Nephron progenitor cell (in vitro differentiated cells): ENCODE measurements at regions not wholly inside any gene's neighbourhood (a gene's known extent, or its start where the extent isn't known, plus 50 kb on each side); places are given as distances from the start of the nearest gene placed in this dataset.

Experiments used
- DNase-seq: peaks from one replicate; pipeline ENCODE4 v3.0.0; 2021
- H3K27ac Mint-ChIP-seq: 2 replicates; pipeline ENCODE4 v1.8.0; 2021; ENCODE audit warnings: mild to moderate bottlenecking, moderate library complexity, mixed read lengths
- H3K27me3 Mint-ChIP-seq: 2 replicates; pipeline ENCODE4 v1.8.0; 2021; ENCODE audit warnings: mild to moderate bottlenecking, low read depth, mixed read lengths; ENCODE audit not compliant: poor library complexity
- H3K36me3 Mint-ChIP-seq: 2 replicates; pipeline ENCODE4 v1.8.0; 2021; ENCODE audit warnings: low read depth, mixed read lengths
- H3K4me1 Mint-ChIP-seq: 2 replicates; pipeline ENCODE4 v1.8.0; 2021; ENCODE audit warnings: mixed read lengths
- H3K4me3 Mint-ChIP-seq: 2 replicates; pipeline ENCODE4 v1.8.0; 2021; ENCODE audit warnings: mild to moderate bottlenecking, moderate library complexity, mixed read lengths
- H3K9me3 Mint-ChIP-seq: 2 replicates; pipeline ENCODE4 v1.8.0; 2021; ENCODE audit warnings: mild to moderate bottlenecking, moderate library complexity, mixed read lengths
- TF ChIP-seq, protein P1 (sequence below): fragments of 200-600 bp; sonication (generic); IDR thresholded peaks from 2 replicates; pipeline ENCODE4 v1.5.0; 2021; ENCODE audit warnings: antibody characterized with exemption

DNA sequence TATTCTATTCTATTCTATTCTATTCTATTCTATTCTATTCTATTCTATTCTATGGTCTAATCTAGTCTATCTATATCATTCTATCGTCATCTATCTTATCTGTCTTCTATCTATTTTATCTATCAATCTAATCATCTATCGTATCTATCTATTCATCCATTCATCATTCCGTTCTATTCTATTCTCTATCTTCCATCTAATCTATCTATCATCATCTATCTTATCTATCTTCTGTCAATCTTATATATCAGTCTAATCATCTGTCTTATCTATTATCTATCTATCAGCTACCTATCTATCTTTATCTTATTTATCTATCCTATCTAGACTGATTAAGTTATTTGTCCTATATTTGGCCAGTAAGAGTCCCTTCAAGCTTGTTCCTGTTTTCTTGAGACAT lies 831.5 kb upstream of the TMEM132C start:
- no peak for DNase-seq
- H3K36me3 Mint-ChIP-seq, result no peaks in the 10 kb centered on the region
- no peak overlapping the region for H3K4me3 Mint-ChIP-seq
- TF ChIP-seq, protein P1, sequence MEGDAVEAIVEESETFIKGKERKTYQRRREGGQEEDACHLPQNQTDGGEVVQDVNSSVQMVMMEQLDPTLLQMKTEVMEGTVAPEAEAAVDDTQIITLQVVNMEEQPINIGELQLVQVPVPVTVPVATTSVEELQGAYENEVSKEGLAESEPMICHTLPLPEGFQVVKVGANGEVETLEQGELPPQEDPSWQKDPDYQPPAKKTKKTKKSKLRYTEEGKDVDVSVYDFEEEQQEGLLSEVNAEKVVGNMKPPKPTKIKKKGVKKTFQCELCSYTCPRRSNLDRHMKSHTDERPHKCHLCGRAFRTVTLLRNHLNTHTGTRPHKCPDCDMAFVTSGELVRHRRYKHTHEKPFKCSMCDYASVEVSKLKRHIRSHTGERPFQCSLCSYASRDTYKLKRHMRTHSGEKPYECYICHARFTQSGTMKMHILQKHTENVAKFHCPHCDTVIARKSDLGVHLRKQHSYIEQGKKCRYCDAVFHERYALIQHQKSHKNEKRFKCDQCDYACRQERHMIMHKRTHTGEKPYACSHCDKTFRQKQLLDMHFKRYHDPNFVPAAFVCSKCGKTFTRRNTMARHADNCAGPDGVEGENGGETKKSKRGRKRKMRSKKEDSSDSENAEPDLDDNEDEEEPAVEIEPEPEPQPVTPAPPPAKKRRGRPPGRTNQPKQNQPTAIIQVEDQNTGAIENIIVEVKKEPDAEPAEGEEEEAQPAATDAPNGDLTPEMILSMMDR, result no peak
- peaks cover 10% of the 10 kb centered on the region for H3K4me1 Mint-ChIP-seq
- peaks cover 26% of the 10 kb centered on the region for H3K27me3 Mint-ChIP-seq
- peaks cover 17% of the 10 kb centered on the region for H3K9me3 Mint-ChIP-seq
- no peak overlapping the region for H3K27ac Mint-ChIP-seq

GRCh38 chr12:127438512-127439244 lies 828.3 kb upstream of the TMEM132C start:
- DNase-seq, result no peak
- Mint-ChIP-seq H3K27ac (no peak overlapping the region), H3K27me3 (peaks cover 16% of the 10 kb centered on the region), H3K4me3 (no peak overlapping the region), H3K4me1 (peaks cover 3% of the 10 kb centered on the region), H3K9me3 (peaks cover 37% of the 10 kb centered on the region), H3K36me3 (no peaks in the 10 kb centered on the region)
- TF ChIP-seq, protein P1, result no peak

GRCh38 chr12:127445581-127446139 lies 821.3 kb upstream of the TMEM132C start:
- Mint-ChIP-seq H3K4me1 (peaks cover 9% of the 10 kb centered on the region), H3K36me3 (no peaks in the 10 kb centered on the region), H3K27ac (no peak overlapping the region), H3K4me3 (no peak overlapping the region), H3K9me3 (peaks cover 23% of the 10 kb centered on the region), H3K27me3 (peaks cover 18% of the 10 kb centered on the region)
- TF ChIP-seq, protein P1, result no peak
- DNase-seq, result no peak

GRCh38 chr12:127448906-127449305 lies 818.1 kb upstream of the TMEM132C start:
- H3K36me3 Mint-ChIP-seq, result no peaks in the 10 kb centered on the region
- DNase-seq, result no peak
- TF ChIP-seq, protein P1, result no peak
- H3K4me3 Mint-ChIP-seq, result no peak overlapping the region
- H3K4me1 Mint-ChIP-seq, result peaks cover 14% of the 10 kb centered on the region
- no peak overlapping the region for H3K27ac Mint-ChIP-seq
- H3K9me3 Mint-ChIP-seq, result peaks cover 5% of the 10 kb centered on the region
- H3K27me3 Mint-ChIP-seq, result peaks cover 46% of the 10 kb centered on the region

GRCh38 chr12:127450826-127451225 lies 816.1 kb upstream of the TMEM132C start:
- DNase-seq, result no peak
- no peaks in the 10 kb centered on the region for H3K9me3 Mint-ChIP-seq
- H3K4me1 Mint-ChIP-seq, result peaks cover 27% of the 10 kb centered on the region
- H3K4me3 Mint-ChIP-seq, result no peak overlapping the region
- TF ChIP-seq, protein P1, result no peak
- H3K36me3 Mint-ChIP-seq, result no peaks in the 10 kb centered on the region
- peaks cover 66% of the 10 kb centered on the region for H3K27me3 Mint-ChIP-seq
- no peak overlapping the region for H3K27ac Mint-ChIP-seq
